AG10803 (cell line): ENCODE measurements at regions not wholly inside any gene's neighbourhood (a gene's known extent, or its start where the extent isn't known, plus 50 kb on each side); places are given as distances from the start of the nearest gene placed in this dataset.

ENCODE experiments used
- DNase-seq: peaks from one replicate; pipeline ENCODE4 v3.0.0; 2010; ENCODE audit warnings: low read depth
- H3K4me3 ChIP-seq: 2 replicates; pipeline ENCODE4 v1.5.1; 2011; ENCODE audit warnings: mild to moderate bottlenecking, low read length, control low read depth
- TF ChIP-seq, protein P1 (sequence below): conservative IDR thresholded peaks from 2 replicates; pipeline ENCODE4 v1.5.1; 2011; ENCODE audit warnings: mild to moderate bottlenecking, low read length, control low read depth, inconsistent platforms

DNA sequence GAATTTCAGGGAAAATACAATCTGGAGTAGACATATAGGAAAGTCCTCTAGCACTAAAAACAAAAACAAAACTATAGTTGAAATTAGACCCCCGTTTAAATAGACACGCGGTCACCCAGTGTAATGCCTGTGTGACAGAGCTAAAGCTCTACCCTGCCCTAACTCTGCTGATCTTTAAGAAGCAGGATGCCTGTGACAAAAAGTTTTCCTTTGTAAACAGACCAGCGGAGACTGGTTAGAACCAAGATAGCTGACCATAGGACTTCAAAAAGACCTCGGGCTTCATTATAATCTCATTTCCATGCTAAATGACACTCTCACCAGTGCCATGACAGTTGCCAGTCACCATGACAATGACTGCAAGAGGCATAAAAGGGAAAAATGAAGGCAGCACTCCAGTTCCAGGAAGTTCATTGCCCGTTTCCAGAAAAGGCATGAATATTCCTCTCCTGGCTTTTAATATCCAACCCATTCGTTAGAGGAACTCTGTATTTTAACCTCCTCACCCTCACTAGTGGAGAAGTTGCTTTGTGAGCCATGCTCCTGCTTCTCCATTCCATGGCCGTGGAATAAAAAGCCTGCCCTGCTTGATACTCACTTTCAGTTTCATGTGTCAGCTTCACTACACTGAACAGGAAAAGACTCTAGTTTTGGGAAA, 157.2 kb upstream of the COPS8 start:
- H3K4me3 ChIP-seq: peak overlapping the region; percentile 36
- DNase-seq: no peak
- TF ChIP-seq, protein P1, sequence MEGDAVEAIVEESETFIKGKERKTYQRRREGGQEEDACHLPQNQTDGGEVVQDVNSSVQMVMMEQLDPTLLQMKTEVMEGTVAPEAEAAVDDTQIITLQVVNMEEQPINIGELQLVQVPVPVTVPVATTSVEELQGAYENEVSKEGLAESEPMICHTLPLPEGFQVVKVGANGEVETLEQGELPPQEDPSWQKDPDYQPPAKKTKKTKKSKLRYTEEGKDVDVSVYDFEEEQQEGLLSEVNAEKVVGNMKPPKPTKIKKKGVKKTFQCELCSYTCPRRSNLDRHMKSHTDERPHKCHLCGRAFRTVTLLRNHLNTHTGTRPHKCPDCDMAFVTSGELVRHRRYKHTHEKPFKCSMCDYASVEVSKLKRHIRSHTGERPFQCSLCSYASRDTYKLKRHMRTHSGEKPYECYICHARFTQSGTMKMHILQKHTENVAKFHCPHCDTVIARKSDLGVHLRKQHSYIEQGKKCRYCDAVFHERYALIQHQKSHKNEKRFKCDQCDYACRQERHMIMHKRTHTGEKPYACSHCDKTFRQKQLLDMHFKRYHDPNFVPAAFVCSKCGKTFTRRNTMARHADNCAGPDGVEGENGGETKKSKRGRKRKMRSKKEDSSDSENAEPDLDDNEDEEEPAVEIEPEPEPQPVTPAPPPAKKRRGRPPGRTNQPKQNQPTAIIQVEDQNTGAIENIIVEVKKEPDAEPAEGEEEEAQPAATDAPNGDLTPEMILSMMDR: no peak

GRCh38 chr2:236932831-236933361, 152.8 kb upstream of the COPS8 start:
- DNase-seq: no peak
- H3K4me3 ChIP-seq: no peak overlapping the region
- TF ChIP-seq, protein P1: no peak

DNA sequence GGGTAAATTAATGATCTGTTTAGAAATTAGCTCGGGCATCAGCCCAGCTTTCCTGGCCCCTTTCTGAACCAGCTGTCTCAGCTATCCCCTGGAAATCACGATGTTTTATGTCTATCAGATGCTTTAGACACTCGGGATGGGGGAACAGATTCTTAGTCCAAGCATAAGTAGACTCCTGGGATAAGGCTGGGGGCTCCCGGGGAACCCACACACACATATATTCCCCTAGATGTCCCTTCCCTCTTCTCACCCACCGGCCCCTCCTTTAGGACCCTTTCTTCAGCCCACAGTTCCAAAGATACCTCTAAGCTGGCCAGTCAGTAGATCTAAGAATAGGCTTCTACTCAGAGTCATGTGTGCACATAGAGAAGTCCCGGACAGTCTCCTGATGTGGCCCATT, 151.5 kb upstream of the COPS8 start:
- no peak overlapping the region for H3K4me3 ChIP-seq
- DNase-seq: no peak
- TF ChIP-seq, protein P1: no peak

- TF ChIP-seq, protein P1: no peak
- no peak overlapping the region for H3K4me3 ChIP-seq
- no peak for DNase-seq
These were observed 151.0 kb upstream of the COPS8 start for GRCh38 chr2:236934656-236935055.

DNA sequence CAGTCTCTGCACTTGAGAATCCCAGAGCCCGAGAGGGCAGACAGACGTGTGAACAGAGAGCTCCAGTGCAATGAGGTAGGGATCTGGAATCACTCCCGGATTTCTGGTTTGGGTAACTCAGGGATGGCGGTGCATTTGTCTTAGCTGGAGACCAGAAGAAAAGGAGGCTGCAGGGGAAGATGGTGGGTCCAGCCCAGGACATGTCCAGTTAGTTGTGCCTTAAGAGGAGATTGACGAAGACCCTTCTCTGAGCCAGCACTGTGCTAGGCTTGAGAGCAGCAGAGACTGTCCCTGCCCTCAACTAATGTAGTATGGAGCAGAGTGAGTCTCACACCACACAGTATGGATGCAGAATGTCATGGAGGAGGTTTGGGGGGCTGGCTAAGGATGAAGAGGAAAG, 150.6 kb upstream of the COPS8 start:
- DNase-seq: no peak
- TF ChIP-seq, protein P1: no peak
- no peak overlapping the region for H3K4me3 ChIP-seq

DNA sequence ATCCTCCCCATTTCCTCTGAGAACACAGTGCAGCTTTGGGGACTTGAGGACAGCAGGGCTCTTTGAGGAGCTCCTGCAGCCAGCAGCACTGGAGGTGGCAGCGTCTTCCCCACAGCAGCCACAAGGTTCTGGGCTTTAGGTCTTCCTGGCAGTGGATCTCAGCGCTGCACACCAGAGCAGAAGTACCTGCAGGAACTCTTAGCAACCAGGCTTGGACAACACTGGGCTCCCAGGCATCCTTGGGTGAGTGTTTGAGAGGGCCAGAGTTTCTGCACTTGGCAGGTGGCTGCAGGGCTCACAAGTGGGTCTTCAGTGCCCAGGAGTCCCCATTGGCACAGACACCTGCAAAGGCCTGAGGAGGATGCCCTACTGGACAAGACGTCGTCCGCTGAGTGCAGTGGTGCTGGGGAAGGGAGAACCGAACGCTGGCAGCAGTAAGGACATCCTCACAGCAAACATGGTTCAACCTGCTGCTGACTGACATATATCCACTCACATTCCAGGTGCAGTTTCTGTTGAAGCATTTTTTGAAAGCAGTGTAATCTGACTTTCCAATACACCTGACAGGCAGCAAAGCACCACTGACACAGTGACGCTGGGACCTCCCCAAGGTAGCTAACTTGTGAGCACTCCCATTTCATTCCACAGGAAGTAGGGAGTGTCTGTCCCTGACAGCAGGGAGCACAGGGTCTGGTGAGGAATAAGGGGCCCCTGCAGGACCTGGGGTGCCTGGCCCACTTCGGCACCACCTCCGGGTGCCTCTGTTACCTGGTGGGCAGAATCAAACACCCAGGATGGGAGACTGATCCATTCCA, 149.9 kb upstream of the COPS8 start:
- DNase-seq: no peak
- H3K4me3 ChIP-seq: no peak overlapping the region

More for the DNA sequence above, 149.9 kb upstream of the COPS8 start:
- TF ChIP-seq, protein P1: no peak
